ENCODE measurements at regions not wholly inside any gene's neighbourhood (a gene's known extent, or its start where the extent isn't known, plus 50 kb on each side); places are given as distances from the start of the nearest gene placed in this dataset.

- Histone ChIP-seq H3K9me3 (ENCODE audit: insufficient read depth, low read depth, low read length) (no peaks in the 10 kb centered on the region), H3K79me2 (ENCODE audit: insufficient read depth, low read length) (no peaks in the 10 kb centered on the region), H3K27ac (ENCODE audit: low read depth, low read length) (no peak overlapping the region), H3K4me3 (ENCODE audit: insufficient read depth, low read depth, low read length) (no peak overlapping the region), H3K9ac (ENCODE audit: low read length) (no peak overlapping the region), H3K36me3 (ENCODE audit: insufficient read depth, low read length) (no peaks in the 10 kb centered on the region), H3K4me1 (ENCODE audit: insufficient read depth, low read length) (peaks cover 10% of the 10 kb centered on the region), H3K4me2 (ENCODE audit: low read length) (peak overlapping the region; percentile 28), H2AFZ (ENCODE audit: low read depth, low read length) (no peak overlapping the region), H4K20me1 (ENCODE audit: insufficient read depth, low read length) (no peaks in the 10 kb centered on the region), H3K27me3 (ENCODE audit: insufficient read depth, low read length) (no peaks in the 10 kb centered on the region)
- TF ChIP-seq EZH2 (IDR thresholded peaks at IDR 0.05; ENCODE audit: insufficient read depth, low read length) (no peak), CTCF (IDR thresholded peaks at IDR 0.05; ENCODE audit: insufficient read depth, low read depth, low read length) (no peak)
- no peaks in the 10 kb centered on the region for H3K9me3 Mint-ChIP-seq (ENCODE audit: unreplicated experiment)
- FAIRE-seq (peak; percentile 95), DNase-seq (ENCODE audit: low read depth) (peak; percentile 81)
- H3K36me3 Mint-ChIP-seq (ENCODE audit: low read depth, unreplicated experiment), result no peaks in the 10 kb centered on the region
- peak overlapping the region; percentile 47 for H3K27ac Mint-ChIP-seq (ENCODE audit: unreplicated experiment)
- H3K4me1 Mint-ChIP-seq (ENCODE audit: low read depth, unreplicated experiment), result peaks cover 13% of the 10 kb centered on the region
- peaks cover 1% of the 10 kb centered on the region for H3K27me3 Mint-ChIP-seq (ENCODE audit: low read depth, unreplicated experiment)
- H3K4me3 Mint-ChIP-seq (ENCODE audit: unreplicated experiment), result no peak overlapping the region
These were observed 165.3 kb upstream of the RPS6KA3 start for GRCh38 chrX:20432048-20432447.

- DNase-seq (ENCODE audit: low read depth) (no peak), FAIRE-seq (peak; percentile 85)
- H3K79me2 ChIP-seq (ENCODE audit: insufficient read depth, low read length), result no peaks in the 10 kb centered on the region
- no peak for TF ChIP-seq CTCF (IDR thresholded peaks at IDR 0.05; ENCODE audit: insufficient read depth, low read depth, low read length)
- no peak for TF ChIP-seq EZH2 (IDR thresholded peaks at IDR 0.05; ENCODE audit: insufficient read depth, low read length)
- Mint-ChIP-seq H3K27me3 (ENCODE audit: low read depth, unreplicated experiment) (peaks cover 1% of the 10 kb centered on the region), H3K9me3 (ENCODE audit: unreplicated experiment) (no peaks in the 10 kb centered on the region), H3K36me3 (ENCODE audit: low read depth, unreplicated experiment) (no peaks in the 10 kb centered on the region), H3K4me3 (ENCODE audit: unreplicated experiment) (no peak overlapping the region), H3K4me1 (ENCODE audit: low read depth, unreplicated experiment) (peaks cover 13% of the 10 kb centered on the region), H3K27ac (ENCODE audit: unreplicated experiment) (no peak overlapping the region)
- H3K36me3 ChIP-seq (ENCODE audit: insufficient read depth, low read length), result no peaks in the 10 kb centered on the region
- H3K27me3 ChIP-seq (ENCODE audit: insufficient read depth, low read length), result no peaks in the 10 kb centered on the region
- no peak overlapping the region for H2AFZ ChIP-seq (ENCODE audit: low read depth, low read length)
- H3K9ac ChIP-seq (ENCODE audit: low read length), result no peak overlapping the region
- peaks cover 10% of the 10 kb centered on the region for H3K4me1 ChIP-seq (ENCODE audit: insufficient read depth, low read length)
- H3K27ac ChIP-seq (ENCODE audit: low read depth, low read length), result no peak overlapping the region
- no peaks in the 10 kb centered on the region for H3K9me3 ChIP-seq (ENCODE audit: insufficient read depth, low read depth, low read length)
- H3K4me3 ChIP-seq (ENCODE audit: insufficient read depth, low read depth, low read length), result no peak overlapping the region
- H4K20me1 ChIP-seq (ENCODE audit: insufficient read depth, low read length), result no peaks in the 10 kb centered on the region
- H3K4me2 ChIP-seq (ENCODE audit: low read length), result peak overlapping the region; percentile 28
These were observed 164.8 kb upstream of the RPS6KA3 start for GRCh38 chrX:20431486-20431885.

- no peak overlapping the region for H2AFZ ChIP-seq (ENCODE audit: low read depth, low read length)
- no peak for DNase-seq (ENCODE audit: low read depth)
These were observed 160.6 kb upstream of the RPS6KA3 start for GRCh38 chrX:20427173-20427770.

More at GRCh38 chrX:20427173-20427770, 160.6 kb upstream of the RPS6KA3 start:
- Mint-ChIP-seq H3K9me3 (ENCODE audit: unreplicated experiment) (peaks cover 3% of the 10 kb centered on the region), H3K36me3 (ENCODE audit: low read depth, unreplicated experiment) (no peaks in the 10 kb centered on the region), H3K27me3 (ENCODE audit: low read depth, unreplicated experiment) (no peaks in the 10 kb centered on the region), H3K4me1 (ENCODE audit: low read depth, unreplicated experiment) (peaks cover 5% of the 10 kb centered on the region), H3K4me3 (ENCODE audit: unreplicated experiment) (no peak overlapping the region), H3K27ac (ENCODE audit: unreplicated experiment) (no peak overlapping the region)
- H3K79me2 ChIP-seq (ENCODE audit: insufficient read depth, low read length), result no peaks in the 10 kb centered on the region
- no peaks in the 10 kb centered on the region for H3K9me3 ChIP-seq (ENCODE audit: insufficient read depth, low read depth, low read length)
- H4K20me1 ChIP-seq (ENCODE audit: insufficient read depth, low read length), result no peaks in the 10 kb centered on the region
- no peaks in the 10 kb centered on the region for H3K27me3 ChIP-seq (ENCODE audit: insufficient read depth, low read length)
- no peak overlapping the region for H3K9ac ChIP-seq (ENCODE audit: low read length)
- no peak overlapping the region for H3K4me3 ChIP-seq (ENCODE audit: insufficient read depth, low read depth, low read length)
- H3K36me3 ChIP-seq (ENCODE audit: insufficient read depth, low read length), result no peaks in the 10 kb centered on the region
- H3K4me2 ChIP-seq (ENCODE audit: low read length), result no peak overlapping the region
- TF ChIP-seq CTCF (IDR thresholded peaks at IDR 0.05; ENCODE audit: insufficient read depth, low read depth, low read length) (no peak), EZH2 (IDR thresholded peaks at IDR 0.05; ENCODE audit: insufficient read depth, low read length) (no peak)
- H3K4me1 ChIP-seq (ENCODE audit: insufficient read depth, low read length), result peaks cover 5% of the 10 kb centered on the region
- no peak for FAIRE-seq
- H3K27ac ChIP-seq (ENCODE audit: low read depth, low read length), result no peak overlapping the region

Data from astrocyte (in vitro differentiated cells and primary cell).